BLaER1 treated with 17β-estradiol and CSF1 and Interleukin-3, amounts not matched to agents 10 nM and 100 nM (cell line): ENCODE measurements at regions not wholly inside any gene's neighbourhood (a gene's known extent, or its start where the extent isn't known, plus 50 kb on each side); places are given as distances from the start of the nearest gene placed in this dataset.
A peak's percentile ranks its signal among the peaks of the same experiment; 100 is the strongest.

Experiments used
- H3K27ac ChIP-seq, 11 experiments: shearing (Covaris generic); formaldehyde crosslinking; 2 replicates each; pipeline ENCODE4 v1.8.1; 2022
- H3K27me3 ChIP-seq, 11 experiments: shearing (Covaris generic); formaldehyde crosslinking; 2 replicates each; pipeline ENCODE4 v1.8.1; 2022
- H3K36me3 ChIP-seq, 11 experiments: shearing (Covaris generic); formaldehyde crosslinking; 2 replicates each; pipeline ENCODE4 v1.8.1; 2022
- H3K4me1 ChIP-seq, 10 experiments: shearing (Covaris generic); formaldehyde crosslinking; 2 replicates each; pipeline ENCODE4 v1.8.1; 2022
- H3K4me2 ChIP-seq, 11 experiments: shearing (Covaris generic); formaldehyde crosslinking; 2 replicates each; pipeline ENCODE4 v1.8.1; 2022
- H3K4me3 ChIP-seq, 10 experiments: shearing (Covaris generic); formaldehyde crosslinking; 2 replicates each; pipeline ENCODE4 v1.8.1; 2022
- H3K9ac ChIP-seq, 11 experiments: shearing (Covaris generic); formaldehyde crosslinking; 2 replicates each; pipeline ENCODE4 v1.8.1; 2022
- H3K9me3 ChIP-seq, 11 experiments: shearing (Covaris generic); formaldehyde crosslinking; replicated peaks in 1 of 11; 2 replicates each; pipeline ENCODE4 v1.8.1; 2022
- H4K20me1 ChIP-seq, 11 experiments: shearing (Covaris generic); formaldehyde crosslinking; 2 replicates each; pipeline ENCODE4 v1.8.1; 2022
- Cebpa-rat ChIP-seq, 11 experiments: shearing (Covaris generic); IDR thresholded peaks; 2 replicates each; pipeline ENCODE4 v1.8.1; 2022

- Histone ChIP-seq H3K27ac (no peak overlapping the region), H3K4me1 (no peaks in the 10 kb centered on the region; a peak in 1 of 20 replicates), H3K4me3 (no peak overlapping the region), H3K9ac (no peak overlapping the region), H3K27me3 (no peaks in the 10 kb centered on the region), H4K20me1 (no peaks in the 10 kb centered on the region), H3K4me2 (no peak overlapping the region), H3K36me3 (no peaks in the 10 kb centered on the region), H3K9me3 (no peaks in the 10 kb centered on the region)
- no peak for TF ChIP-seq Cebpa-rat (IDR thresholded peaks at IDR 0.05)
Observed at GRCh38 chr14:53547593-53547992, 394.5 kb upstream of the DDHD1 start.

GRCh38 chr14:53545217-53545616 is 392.1 kb upstream of the DDHD1 start:
- Histone ChIP-seq H3K4me2 (no peak overlapping the region), H3K4me3 (no peak overlapping the region), H3K9me3 (no peaks in the 10 kb centered on the region), H3K9ac (no peak overlapping the region), H3K36me3 (no peaks in the 10 kb centered on the region), H3K4me1 (no peaks in the 10 kb centered on the region; a peak in 1 of 20 replicates), H4K20me1 (no peaks in the 10 kb centered on the region), H3K27me3 (no peaks in the 10 kb centered on the region), H3K27ac (no peak overlapping the region)
- TF ChIP-seq Cebpa-rat (IDR thresholded peaks at IDR 0.05): no peak

GRCh38 chr14:53542732-53543131 is 389.6 kb upstream of the DDHD1 start:
- Histone ChIP-seq H4K20me1 (no peaks in the 10 kb centered on the region), H3K27ac (no peak overlapping the region), H3K36me3 (no peaks in the 10 kb centered on the region), H3K4me2 (0 out of 22 replicates have a peak overlapping the region, but pooled peaks of 1 of the 11 experiments have one; percentile 16), H3K9ac (no peak overlapping the region), H3K4me1 (no peaks in the 10 kb centered on the region; a peak in 1 of 20 replicates), H3K27me3 (no peaks in the 10 kb centered on the region), H3K4me3 (no peak overlapping the region), H3K9me3 (no peaks in the 10 kb centered on the region)
- TF ChIP-seq Cebpa-rat (IDR thresholded peaks at IDR 0.05): no peak

- Histone ChIP-seq H3K27ac (no peak overlapping the region), H4K20me1 (no peaks in the 10 kb centered on the region), H3K9me3 (no peaks in the 10 kb centered on the region), H3K36me3 (no peaks in the 10 kb centered on the region), H3K27me3 (no peaks in the 10 kb centered on the region), H3K4me1 (peaks cover 0 to 5% (median 2%) of the 10 kb centered on the region in 10 experiments; a peak in 11 of 20 replicates), H3K4me2 (no peak overlapping the region), H3K9ac (no peak overlapping the region), H3K4me3 (no peak overlapping the region)
- TF ChIP-seq Cebpa-rat (IDR thresholded peaks at IDR 0.05): no peak
Observed at GRCh38 chr14:53541411-53541810, 388.3 kb upstream of the DDHD1 start.

- Histone ChIP-seq H3K4me1 (peaks cover 0 to 9% (median 6%) of the 10 kb centered on the region in 10 experiments; a peak in 11 of 20 replicates), H3K4me3 (no peak overlapping the region), H3K36me3 (no peaks in the 10 kb centered on the region), H3K9me3 (no peaks in the 10 kb centered on the region), H3K9ac (no peak overlapping the region), H3K27me3 (no peaks in the 10 kb centered on the region), H3K27ac (no peak overlapping the region), H4K20me1 (no peaks in the 10 kb centered on the region), H3K4me2 (no peak overlapping the region)
- no peak for TF ChIP-seq Cebpa-rat (IDR thresholded peaks at IDR 0.05)
Observed at GRCh38 chr14:53539489-53540126, 386.5 kb upstream of the DDHD1 start.

GRCh38 chr14:53538316-53538881 is 385.3 kb upstream of the DDHD1 start:
- no peaks in the 10 kb centered on the region for H3K36me3 ChIP-seq
- no peak overlapping the region for H3K4me3 ChIP-seq
- no peak overlapping the region for H3K27ac ChIP-seq
- peaks cover 0 to 9% (median 6%) of the 10 kb centered on the region in 10 experiments; a peak in 11 of 20 replicates for H3K4me1 ChIP-seq
- no peaks in the 10 kb centered on the region for H3K9me3 ChIP-seq
- H4K20me1 ChIP-seq: no peaks in the 10 kb centered on the region
- H3K27me3 ChIP-seq: no peaks in the 10 kb centered on the region
- TF ChIP-seq Cebpa-rat (IDR thresholded peaks at IDR 0.05): no peak
- no peak overlapping the region for H3K9ac ChIP-seq
- H3K4me2 ChIP-seq: no peak overlapping the region

GRCh38 chr14:53537422-53538315 is 384.5 kb upstream of the DDHD1 start:
- Histone ChIP-seq H3K4me2 (no peak overlapping the region), H3K27ac (no peak overlapping the region), H3K9me3 (no peaks in the 10 kb centered on the region), H3K4me3 (no peak overlapping the region), H3K27me3 (no peaks in the 10 kb centered on the region), H3K36me3 (no peaks in the 10 kb centered on the region), H4K20me1 (no peaks in the 10 kb centered on the region), H3K4me1 (peaks cover 0 to 9% (median 6%) of the 10 kb centered on the region in 10 experiments; a peak in 11 of 20 replicates), H3K9ac (no peak overlapping the region)
- TF ChIP-seq Cebpa-rat (IDR thresholded peaks at IDR 0.05): no peak

- Histone ChIP-seq H3K27me3 (no peaks in the 10 kb centered on the region), H3K9me3 (no peaks in the 10 kb centered on the region), H3K4me3 (no peak overlapping the region), H3K4me2 (peak overlapping the region in 5 of 11 experiments; percentile 19 to 40 (median 29); a peak in 8 of 22 replicates), H3K9ac (no peak overlapping the region), H3K27ac (no peak overlapping the region), H4K20me1 (no peaks in the 10 kb centered on the region), H3K4me1 (peaks cover 0 to 9% (median 6%) of the 10 kb centered on the region in 10 experiments; a peak in 11 of 20 replicates), H3K36me3 (no peaks in the 10 kb centered on the region)
- TF ChIP-seq Cebpa-rat (IDR thresholded peaks at IDR 0.05): no peak
Observed at GRCh38 chr14:53536446-53536845, 383.3 kb upstream of the DDHD1 start.

GRCh38 chr14:53534841-53535240 is 381.7 kb upstream of the DDHD1 start:
- H3K4me2 ChIP-seq: no peak overlapping the region
- H4K20me1 ChIP-seq: no peaks in the 10 kb centered on the region
- H3K4me3 ChIP-seq: no peak overlapping the region
- no peak overlapping the region for H3K27ac ChIP-seq
- H3K9me3 ChIP-seq: no peaks in the 10 kb centered on the region
- no peaks in the 10 kb centered on the region for H3K36me3 ChIP-seq
- TF ChIP-seq Cebpa-rat (IDR thresholded peaks at IDR 0.05): no peak
- no peak overlapping the region for H3K9ac ChIP-seq
- peaks cover 0 to 9% (median 6%) of the 10 kb centered on the region in 10 experiments; a peak in 11 of 20 replicates for H3K4me1 ChIP-seq
- H3K27me3 ChIP-seq: no peaks in the 10 kb centered on the region
